Activated effector memory CD4-positive, alpha-beta T cell treated with anti-CD3 and anti-CD28 coated beads, Interleukin-2, amount 50 U/mL, for 16 hours (primary cell): ENCODE measurements at regions not wholly inside any gene's neighbourhood (a gene's known extent, or its start where the extent isn't known, plus 50 kb on each side); places are given as distances from the start of the nearest gene placed in this dataset.

Experiments
- DNase-seq: peaks from one replicate; pipeline ENCODE4 v3.0.0-alpha.2; 2020

DNA sequence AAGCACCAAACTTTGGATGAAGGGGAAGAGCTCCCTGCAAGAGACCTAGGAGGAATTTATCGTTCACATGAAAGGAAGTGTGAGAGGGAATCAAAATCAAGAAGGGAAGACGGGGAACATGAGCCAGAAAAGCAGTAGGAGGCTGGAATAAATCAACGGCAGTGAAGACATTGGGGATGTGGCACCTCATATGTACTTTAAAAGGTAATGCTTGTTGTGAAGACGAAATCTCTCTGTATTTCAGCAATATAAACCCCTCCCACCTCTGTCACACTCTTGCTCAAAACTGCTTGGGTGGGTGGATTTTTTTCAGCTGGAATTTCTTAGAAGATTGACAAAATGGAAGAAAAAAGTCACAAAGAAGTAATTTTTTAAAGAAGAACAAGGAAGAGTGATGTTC is 243.5 kb downstream of the BUD13 start:
- DNase-seq: no peak

- no peak for DNase-seq
Measured at GRCh38 chr11:116527180-116527991, 245.4 kb downstream of the BUD13 start.

DNA sequence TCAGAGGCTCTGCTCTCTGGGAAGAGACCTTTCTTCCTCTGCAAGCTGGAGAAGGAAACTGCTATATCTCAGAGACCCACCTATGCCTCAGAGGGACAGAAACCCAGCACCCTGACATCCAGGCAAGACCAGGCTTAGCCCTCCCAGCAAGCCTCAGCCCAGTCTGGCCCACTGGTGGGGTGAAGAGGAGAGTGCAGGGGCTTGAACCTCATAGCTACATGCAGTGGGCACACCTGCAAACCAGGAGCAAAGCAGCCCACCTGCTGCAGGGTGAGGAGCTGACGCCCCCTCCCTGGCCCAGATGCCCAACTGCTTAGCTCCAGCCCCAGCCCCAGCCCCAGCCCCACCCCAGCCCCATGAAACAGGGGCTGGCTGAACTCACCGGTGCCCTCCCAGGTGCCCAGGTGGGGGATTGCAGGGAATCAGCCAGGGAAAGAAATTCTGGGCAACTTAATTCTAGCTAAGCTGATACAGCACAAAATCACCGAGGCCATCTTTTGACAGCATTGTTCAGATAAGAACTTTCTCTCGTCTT is 246.8 kb downstream of the BUD13 start:
- no peak for DNase-seq

DNA sequence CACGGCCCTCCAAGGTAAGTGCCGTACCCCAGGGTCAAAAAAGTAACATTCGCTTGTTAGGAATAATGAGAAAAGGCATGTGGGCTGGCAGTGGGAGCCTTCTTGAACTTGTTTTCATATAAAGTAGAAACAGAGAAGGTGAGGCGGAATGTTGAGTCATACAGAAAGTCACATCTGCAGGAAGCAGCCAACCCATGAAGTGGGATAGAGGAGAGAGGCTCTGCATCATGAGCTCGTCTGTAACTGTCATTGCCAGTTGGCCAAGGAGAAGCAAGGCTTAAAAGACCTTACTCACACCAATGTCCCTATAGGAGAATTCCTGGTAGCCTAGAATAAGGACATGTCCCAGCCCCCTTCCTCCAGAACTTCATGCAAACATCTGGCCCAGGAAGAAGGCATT is 253.3 kb downstream of the BUD13 start:
- no peak for DNase-seq

DNA sequence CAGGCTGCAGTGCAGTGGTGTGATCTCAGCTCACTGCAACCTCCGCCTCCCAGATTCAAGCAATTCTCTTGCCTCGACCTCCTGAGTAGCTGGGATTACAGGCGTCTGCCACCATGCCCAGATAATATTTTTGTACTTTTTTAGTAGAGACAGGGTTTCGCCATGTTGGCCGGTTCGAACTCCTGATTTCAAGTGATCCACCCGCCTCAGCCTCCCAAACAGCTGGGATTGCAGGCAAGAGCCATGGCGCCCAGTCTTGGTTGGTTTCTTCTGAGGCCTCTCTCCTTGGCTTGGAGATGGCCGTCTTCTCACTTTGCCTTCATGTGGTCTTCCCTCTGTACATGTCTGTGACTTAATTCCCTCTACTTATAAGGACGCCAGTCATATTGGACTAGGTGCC is 254.6 kb downstream of the BUD13 start:
- DNase-seq: no peak

DNA sequence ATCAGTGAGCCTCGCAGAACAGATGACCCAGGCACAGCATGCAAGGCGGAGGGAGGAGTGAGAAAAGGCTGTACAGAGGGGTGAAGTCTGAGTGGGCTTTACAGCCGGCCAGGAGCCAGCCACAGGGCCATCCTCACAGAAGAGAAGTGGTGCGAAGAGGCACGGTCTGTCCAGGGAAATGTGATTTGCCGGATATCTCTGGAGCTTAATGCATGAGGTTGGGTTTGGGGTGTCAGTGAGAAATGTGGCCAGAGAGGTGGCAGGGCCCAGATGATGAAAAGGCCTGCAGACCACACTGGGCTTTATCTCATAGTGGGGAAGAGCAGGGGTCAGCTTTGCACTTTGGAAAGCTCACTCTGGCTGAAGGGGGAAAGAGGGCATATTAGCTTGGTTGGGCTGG is 255.2 kb downstream of the BUD13 start:
- DNase-seq: no peak

GRCh38 chr11:116517077-116517476 is 255.7 kb downstream of the BUD13 start:
- no peak for DNase-seq

- DNase-seq: no peak
Measured at GRCh38 chr11:116515664-116516184, 257.1 kb downstream of the BUD13 start.

- no peak for DNase-seq
Measured at GRCh38 chr11:116513894-116514293, 258.9 kb downstream of the BUD13 start.

DNA sequence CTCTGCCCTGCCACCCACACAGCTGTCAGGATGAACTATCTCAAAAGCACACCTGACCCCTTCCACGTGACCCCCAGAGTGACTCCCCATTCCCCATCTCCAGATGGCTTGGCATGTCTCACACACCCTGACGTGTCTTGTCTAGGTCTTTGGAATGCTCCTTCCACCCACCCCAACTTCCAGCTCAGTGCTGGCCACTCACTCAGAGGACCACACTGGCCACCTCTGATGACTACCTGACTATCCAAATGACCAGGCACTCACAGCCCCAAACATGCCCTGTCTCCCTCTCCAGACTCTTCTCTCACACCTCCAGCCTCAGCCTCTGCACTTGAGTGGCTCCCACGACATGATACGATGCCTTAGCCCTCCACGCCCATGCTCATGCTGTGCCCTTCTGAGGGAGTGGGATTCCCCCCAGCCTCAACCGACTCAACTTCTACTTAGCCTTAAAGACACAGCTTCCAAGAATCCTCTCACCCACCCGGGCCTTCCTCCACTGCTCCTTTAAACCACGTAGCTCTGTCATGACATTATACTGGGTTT is 259.4 kb downstream of the BUD13 start:
- no peak for DNase-seq

DNA sequence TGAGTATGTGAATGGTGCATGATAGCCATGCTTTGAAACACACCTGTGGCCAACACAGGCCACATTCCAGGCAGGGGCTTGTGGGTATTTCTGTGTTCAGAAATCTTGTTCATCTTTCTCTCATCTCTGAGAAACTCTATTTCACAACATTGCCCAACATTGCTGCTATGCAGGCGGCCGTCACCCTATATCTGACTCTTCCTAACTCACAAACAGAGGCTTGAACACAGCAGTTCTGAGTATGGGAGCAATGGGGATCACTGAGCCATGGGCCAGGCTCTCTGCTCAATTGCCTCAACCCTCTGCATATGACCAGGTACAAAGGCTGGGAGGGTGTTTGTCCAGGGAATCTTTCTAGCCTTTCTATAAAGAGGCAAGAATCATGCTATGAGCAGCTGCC is 259.9 kb downstream of the BUD13 start:
- no peak for DNase-seq

- DNase-seq: no peak
Measured at GRCh38 chr11:116511684-116512083, 261.1 kb downstream of the BUD13 start.

DNA sequence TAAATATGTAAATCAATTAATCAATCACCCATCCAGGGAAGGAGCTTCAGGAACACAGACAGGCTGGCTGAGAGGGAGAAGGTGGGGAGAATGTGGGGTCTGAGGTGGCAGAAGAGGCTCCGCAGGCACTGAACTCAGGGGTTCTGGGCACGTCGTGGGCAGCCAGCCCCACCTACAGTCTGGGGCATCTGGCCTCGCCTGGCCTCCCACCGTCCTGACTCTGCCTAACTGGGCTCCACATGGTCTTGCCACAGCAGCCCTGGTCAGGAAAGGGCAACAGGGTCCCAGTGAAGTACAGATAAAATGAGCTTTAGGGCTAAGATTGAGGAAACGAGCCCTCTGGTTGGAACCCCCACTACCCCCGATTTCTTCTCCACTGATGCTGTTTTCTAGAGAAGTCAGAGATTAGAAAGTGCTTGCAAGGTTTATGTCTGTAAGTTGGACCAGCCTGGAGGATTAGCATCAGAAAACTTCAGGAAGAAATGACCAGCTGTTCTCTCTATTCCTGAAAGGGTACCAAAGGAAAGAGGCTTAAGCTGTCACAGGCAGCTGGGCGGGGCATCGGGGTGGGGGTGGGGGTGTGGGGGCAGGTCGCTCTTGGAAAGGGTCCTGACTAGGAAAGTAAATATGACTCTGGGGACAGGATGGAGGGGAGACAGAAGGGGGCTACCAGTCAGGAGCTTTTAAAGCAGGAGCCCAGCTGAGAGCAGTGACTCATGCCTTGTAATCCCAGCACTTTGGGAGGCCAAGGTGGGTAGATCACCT is 261.7 kb downstream of the BUD13 start:
- DNase-seq: no peak

DNA sequence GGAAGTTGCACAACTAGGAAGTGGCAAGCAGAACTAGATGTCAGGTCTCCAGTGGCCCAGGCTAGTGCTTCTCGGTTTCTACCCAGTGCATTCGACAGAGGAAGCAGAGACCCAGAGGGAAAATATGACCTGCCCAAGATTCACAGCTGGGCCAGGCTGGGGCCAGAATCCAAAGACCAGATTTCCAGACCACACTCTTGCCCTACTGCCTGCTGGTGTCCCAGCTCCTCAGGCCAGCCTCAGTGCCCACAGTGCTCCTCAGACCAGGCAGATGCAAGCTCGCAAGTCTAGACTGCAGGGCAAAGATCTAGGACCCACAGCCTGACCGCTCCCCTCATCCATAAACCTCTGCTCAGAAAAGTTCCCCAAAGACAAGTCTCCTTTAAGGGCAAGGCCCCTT is 262.6 kb downstream of the BUD13 start:
- no peak for DNase-seq

DNA sequence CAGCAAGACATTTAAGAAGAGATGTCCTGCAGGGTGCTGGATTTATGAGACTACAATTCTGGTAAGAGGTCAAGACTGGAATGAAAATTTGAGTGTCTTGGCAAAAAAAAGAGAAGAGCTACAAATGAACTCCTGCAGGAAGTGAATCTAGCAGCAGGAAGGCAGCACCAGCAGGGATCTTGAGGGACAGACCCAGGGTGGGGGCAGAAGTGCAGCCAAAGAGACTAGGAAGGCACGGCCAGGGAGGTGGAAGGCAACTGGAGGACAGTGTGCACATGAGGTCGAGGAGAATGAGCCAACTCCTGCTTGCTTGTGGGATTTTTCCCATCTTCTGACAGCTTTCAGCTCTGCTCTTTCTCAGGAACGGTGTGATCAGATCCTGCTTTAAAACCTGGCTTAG is 263.2 kb downstream of the BUD13 start:
- DNase-seq: no peak

GRCh38 chr11:116507849-116508695 is 264.7 kb downstream of the BUD13 start:
- no peak for DNase-seq

- no peak for DNase-seq
Measured at GRCh38 chr11:116507016-116507415, 265.8 kb downstream of the BUD13 start.

- no peak for DNase-seq
Measured at GRCh38 chr11:116506263-116506825, 266.4 kb downstream of the BUD13 start.

- DNase-seq: no peak
Measured at GRCh38 chr11:116505298-116506262, 267.2 kb downstream of the BUD13 start.

DNA sequence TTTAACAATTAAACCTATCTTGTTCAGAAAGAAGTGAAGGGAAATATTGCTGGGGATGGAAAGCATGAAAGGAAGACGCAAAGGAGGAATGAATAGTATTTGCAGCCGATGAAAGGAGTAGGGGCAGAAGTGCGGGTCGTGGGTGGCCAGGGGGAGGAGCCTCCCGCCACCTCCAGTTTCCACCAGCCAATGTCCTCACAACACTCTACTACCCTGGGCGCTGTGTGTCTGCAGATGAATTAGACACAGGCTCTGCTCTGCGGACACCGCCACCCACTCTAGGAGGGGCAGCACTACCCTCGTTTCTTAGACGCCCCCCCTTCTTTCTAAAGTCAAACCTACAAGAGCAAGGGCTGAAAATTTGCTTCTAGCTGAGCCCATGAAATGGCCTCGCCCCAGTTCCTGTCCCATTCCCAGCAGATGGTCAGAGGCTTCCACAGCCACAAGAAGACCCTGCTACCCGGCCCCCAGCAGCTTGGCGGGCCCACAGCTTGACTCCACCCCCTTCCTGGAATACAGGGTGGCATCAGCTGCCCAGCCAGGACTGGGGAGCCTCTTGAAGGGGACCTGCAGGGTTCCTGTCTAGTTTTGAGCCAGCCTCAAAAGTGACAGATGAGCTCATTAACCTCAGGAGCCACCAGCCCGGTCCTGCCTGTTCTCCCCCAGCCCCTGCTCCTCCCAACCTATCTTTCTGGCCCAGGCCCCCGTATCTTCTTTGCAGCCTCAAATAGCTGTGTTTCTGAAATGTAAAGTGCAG is 268.1 kb downstream of the BUD13 start:
- no peak for DNase-seq
